Lung (tissue), 11 donors: ENCODE measurements at regions not wholly inside any gene's neighbourhood (a gene's known extent, or its start where the extent isn't known, plus 50 kb on each side); places are given as distances from the start of the nearest gene placed in this dataset.

Source experiments
- ATAC-seq: fragments of 200-7000 bp; cut with Tn5 transposase; one replicate; pipeline ENCODE4 v1.9.1; 2020; ENCODE audit warnings: moderate number of reproducible peaks; ENCODE audit not compliant: insufficient read depth, low FRiP score
- DNase-seq, 3 donors: peaks; one replicate each; pipeline ENCODE4 v3.0.0-alpha.2; 2013 to 2017
- H3K27ac ChIP-seq, 2 donors: one replicate each; pipeline ENCODE4 v1.5.1; 2013; ENCODE audit warnings: mild to moderate bottlenecking in 2 of 2, moderate library complexity in 2 of 2, control low read depth in 1 of 2, inconsistent platforms in 1 of 2, low read depth in 1 of 2, low read length in 1 of 2
- H3K27me3 ChIP-seq, 3 donors: one replicate each; pipeline ENCODE4 v1.5.1; 2013; ENCODE audit warnings: low read length in 2 of 3; ENCODE audit not compliant: control insufficient read depth in 3 of 3, insufficient read depth in 3 of 3
- H3K36me3 ChIP-seq, 4 donors: one replicate each; pipeline ENCODE4 v1.5.1; 2013; ENCODE audit warnings: low read length in 4 of 4, mild to moderate bottlenecking in 1 of 4, moderate library complexity in 1 of 4; ENCODE audit not compliant: control insufficient read depth in 4 of 4, insufficient read depth in 4 of 4
- H3K4me1 ChIP-seq, 5 donors: one replicate each; pipeline ENCODE4 v1.5.1; 2013; ENCODE audit warnings: low read length in 5 of 5, mild to moderate bottlenecking in 2 of 5, moderate library complexity in 1 of 5; ENCODE audit not compliant: control insufficient read depth in 5 of 5, insufficient read depth in 5 of 5
- H3K4me3 ChIP-seq: one replicate; pipeline ENCODE4 v1.5.1; 2013; ENCODE audit warnings: mild to moderate bottlenecking, control low read depth, moderate library complexity
- H3K9ac ChIP-seq, 2 donors: one replicate each; pipeline ENCODE4 v1.5.1; 2013; ENCODE audit warnings: low read length in 2 of 2, control low read depth in 1 of 2; ENCODE audit not compliant: insufficient read depth in 1 of 2
- H3K9me3 ChIP-seq, 4 donors: one replicate each; pipeline ENCODE4 v1.5.1; 2013; ENCODE audit warnings: low read length in 3 of 4, mild to moderate bottlenecking in 1 of 4, moderate library complexity in 1 of 4; ENCODE audit not compliant: control insufficient read depth in 4 of 4, insufficient read depth in 3 of 4
- WGBS, 2 donors: extraction: QIAGEN DNeasy Blood & Tissue Kit; methylation state at CpG; one replicate each; pipeline ENCODE4 v1.1.7; 2013; 5-methylcytosine and 5-hydroxymethylcytosine counted together
- TF ChIP-seq, protein P1 (sequence below): IDR thresholded peaks from 2 replicates; pipeline ENCODE4 v1.5.1; 2012; ENCODE audit warnings: mild to moderate bottlenecking; ENCODE audit errors: control extremely low read depth, extremely low read depth
- donor health status: control.
- donor health status: control.
- donor health status: Bipolar disorder and iron deficiency.
- donor health status: healthy.
- donor health status: DM: yes; HTN: yes; CAD: no.

DNA sequence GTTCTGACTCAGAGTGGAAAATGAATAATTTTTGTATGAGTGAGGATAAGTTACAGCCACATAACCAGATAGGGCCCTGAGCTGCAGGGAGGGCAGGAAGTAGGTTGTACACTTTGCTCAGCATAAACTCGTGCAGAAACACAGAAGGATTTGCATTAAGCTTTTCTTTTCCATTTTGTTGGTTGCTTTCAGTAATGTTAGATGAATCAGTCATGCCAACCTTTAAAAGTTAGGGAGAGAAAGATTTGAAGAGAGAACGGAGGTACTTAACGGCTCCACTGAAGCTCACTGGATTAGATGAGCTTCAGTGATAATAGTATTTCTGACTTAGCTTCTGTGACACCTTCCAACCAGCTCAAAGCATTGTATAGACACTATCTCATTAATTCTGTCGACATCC, 348.1 kb downstream of the GATA3 start:
- no peak overlapping the region for H3K27ac ChIP-seq
- H3K9me3 ChIP-seq, result no peaks in the 10 kb centered on the region
- WGBS, 2 donors, result 48 to 62% methylated on average over 4 of the region's 4 CpGs
- ATAC-seq (no peak), DNase-seq (no peak)
- H3K4me1 ChIP-seq, result no peaks in the 10 kb centered on the region
- no peaks in the 10 kb centered on the region for H3K36me3 ChIP-seq
- H3K27me3 ChIP-seq, result peaks cover 0 to 25% (median 0%) of the 10 kb centered on the region in 3 donors
- no peak overlapping the region for H3K9ac ChIP-seq
- no peak overlapping the region for H3K4me3 ChIP-seq
- TF ChIP-seq, protein P1, sequence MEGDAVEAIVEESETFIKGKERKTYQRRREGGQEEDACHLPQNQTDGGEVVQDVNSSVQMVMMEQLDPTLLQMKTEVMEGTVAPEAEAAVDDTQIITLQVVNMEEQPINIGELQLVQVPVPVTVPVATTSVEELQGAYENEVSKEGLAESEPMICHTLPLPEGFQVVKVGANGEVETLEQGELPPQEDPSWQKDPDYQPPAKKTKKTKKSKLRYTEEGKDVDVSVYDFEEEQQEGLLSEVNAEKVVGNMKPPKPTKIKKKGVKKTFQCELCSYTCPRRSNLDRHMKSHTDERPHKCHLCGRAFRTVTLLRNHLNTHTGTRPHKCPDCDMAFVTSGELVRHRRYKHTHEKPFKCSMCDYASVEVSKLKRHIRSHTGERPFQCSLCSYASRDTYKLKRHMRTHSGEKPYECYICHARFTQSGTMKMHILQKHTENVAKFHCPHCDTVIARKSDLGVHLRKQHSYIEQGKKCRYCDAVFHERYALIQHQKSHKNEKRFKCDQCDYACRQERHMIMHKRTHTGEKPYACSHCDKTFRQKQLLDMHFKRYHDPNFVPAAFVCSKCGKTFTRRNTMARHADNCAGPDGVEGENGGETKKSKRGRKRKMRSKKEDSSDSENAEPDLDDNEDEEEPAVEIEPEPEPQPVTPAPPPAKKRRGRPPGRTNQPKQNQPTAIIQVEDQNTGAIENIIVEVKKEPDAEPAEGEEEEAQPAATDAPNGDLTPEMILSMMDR, result no peak

DNA sequence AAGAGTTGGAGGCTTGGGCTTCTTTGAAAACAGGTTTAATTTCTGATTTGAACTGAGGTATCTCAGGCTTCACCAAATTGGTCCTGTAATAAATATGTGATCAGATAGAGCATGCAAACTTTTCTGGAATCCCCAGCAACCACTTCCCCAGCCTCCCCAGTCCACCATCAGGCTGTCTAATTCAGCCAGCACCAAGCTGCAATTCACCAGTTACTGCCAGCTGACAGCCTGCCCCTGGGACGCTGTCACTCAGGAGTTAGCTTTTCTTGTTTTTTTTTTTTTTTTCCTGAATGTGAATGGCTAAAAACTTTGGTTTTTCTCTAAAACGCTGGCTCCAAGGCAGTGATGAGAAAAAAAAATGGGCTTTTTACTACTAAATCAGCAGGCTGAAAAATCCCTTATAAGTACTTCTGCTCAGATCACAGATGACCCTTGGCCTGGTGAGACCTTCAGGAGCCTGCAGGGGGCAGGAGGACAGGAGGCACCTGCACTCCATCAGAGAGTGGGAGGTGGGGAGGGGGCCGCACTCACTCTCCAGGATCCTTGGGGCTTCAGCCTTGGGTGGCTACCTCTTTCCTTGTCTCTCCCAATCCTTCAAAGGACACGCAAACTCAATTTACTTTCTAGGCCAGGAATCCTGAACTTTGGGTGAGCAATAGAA, 349.4 kb downstream of the GATA3 start:
- Histone ChIP-seq H3K9me3 (no peaks in the 10 kb centered on the region), H3K9ac (no peak overlapping the region), H3K27ac (no peak overlapping the region), H3K4me1 (no peaks in the 10 kb centered on the region), H3K4me3 (no peak overlapping the region), H3K36me3 (no peaks in the 10 kb centered on the region), H3K27me3 (peaks cover 0 to 21% (median 0%) of the 10 kb centered on the region in 3 donors)
- WGBS, 2 donors, result 77 to 79% methylated on average over 4 of the region's 4 CpGs
- DNase-seq (no peak), ATAC-seq (no peak)
- TF ChIP-seq, protein P1, result no peak

DNA sequence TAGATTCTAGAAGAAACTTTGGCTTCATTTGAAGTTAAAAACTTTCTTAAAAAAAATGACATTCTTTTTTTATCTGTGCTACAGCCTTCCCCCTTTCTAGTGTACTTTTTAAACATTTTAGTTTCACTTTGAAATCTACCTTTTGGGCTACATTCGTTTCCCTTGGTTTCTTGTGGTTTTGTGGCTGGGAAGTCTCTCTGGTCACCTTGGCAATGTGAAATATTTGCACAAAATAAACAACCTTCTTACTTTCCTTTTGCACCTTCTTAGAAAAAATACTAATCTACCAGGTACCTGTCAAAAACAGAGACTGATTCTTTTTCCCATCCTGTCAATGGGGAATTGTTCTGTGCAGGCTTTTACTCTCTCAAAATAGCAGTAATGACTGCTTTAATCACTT, 350.2 kb downstream of the GATA3 start:
- 6 to 27% methylated on average over 1 of the region's 1 CpG for WGBS, 2 donors
- ATAC-seq (no peak), DNase-seq (peak in 2 of 3 donors; percentile 7 to 11)
- Histone ChIP-seq H3K9me3 (no peaks in the 10 kb centered on the region), H3K27me3 (peaks cover 0 to 22% (median 0%) of the 10 kb centered on the region in 3 donors), H3K36me3 (no peaks in the 10 kb centered on the region), H3K9ac (no peak overlapping the region), H3K4me3 (no peak overlapping the region), H3K27ac (no peak overlapping the region), H3K4me1 (no peaks in the 10 kb centered on the region)
- TF ChIP-seq, protein P1, result no peak

DNA sequence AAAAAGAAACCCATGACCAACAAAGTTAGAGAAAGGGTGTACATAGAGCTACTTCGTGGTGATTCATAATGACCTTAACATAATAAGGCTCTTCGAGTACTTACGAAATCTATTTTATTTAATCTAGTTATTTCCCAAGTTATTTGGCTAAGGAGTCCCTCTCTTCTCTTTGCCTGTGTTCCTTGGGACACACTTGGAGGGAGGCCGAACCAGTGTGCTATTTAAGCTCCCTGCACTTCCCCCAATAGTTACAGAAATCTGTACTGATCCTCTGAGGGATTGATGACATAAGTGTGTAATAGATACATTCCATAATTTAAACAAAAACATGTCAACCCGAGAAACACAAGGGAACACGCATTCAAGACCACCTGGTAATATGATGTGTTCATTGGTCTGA, 351.1 kb downstream of the GATA3 start:
- WGBS, 2 donors, result 61 to 81% methylated on average over 6 of the region's 6 CpGs
- TF ChIP-seq, protein P1, result no peak
- Histone ChIP-seq H3K27ac (no peak overlapping the region), H3K27me3 (peaks cover 0 to 24% (median 0%) of the 10 kb centered on the region in 3 donors), H3K36me3 (no peaks in the 10 kb centered on the region), H3K4me3 (no peak overlapping the region), H3K9me3 (no peaks in the 10 kb centered on the region), H3K9ac (no peak overlapping the region), H3K4me1 (no peaks in the 10 kb centered on the region)
- no peak for DNase-seq
- no peak for ATAC-seq
